A673 (cell line): ENCODE measurements at regions not wholly inside any gene's neighbourhood (a gene's known extent, or its start where the extent isn't known, plus 50 kb on each side); places are given as distances from the start of the nearest gene placed in this dataset.

Experiments used
- CTCF ChIP-seq: fragments of 300-800, 200-600 bp; sonication (generic); conservative IDR thresholded peaks from 2 replicates; pipeline ENCODE4 v1.5.1; 2017; ENCODE audit warnings: low read depth, mild to moderate bottlenecking, antibody characterized with exemption, low read length, moderate library complexity, mixed read lengths
- EZH2 ChIP-seq: fragments of 200-600 bp; sonication (generic); IDR thresholded peaks from 2 replicates; pipeline ENCODE4 v1.6.1; 2017; ENCODE audit warnings: borderline replicate concordance, low read depth, mild to moderate bottlenecking, mixed read lengths, antibody characterized with exemption, low read length; ENCODE audit not compliant: poor library complexity, severe bottlenecking

DNA sequence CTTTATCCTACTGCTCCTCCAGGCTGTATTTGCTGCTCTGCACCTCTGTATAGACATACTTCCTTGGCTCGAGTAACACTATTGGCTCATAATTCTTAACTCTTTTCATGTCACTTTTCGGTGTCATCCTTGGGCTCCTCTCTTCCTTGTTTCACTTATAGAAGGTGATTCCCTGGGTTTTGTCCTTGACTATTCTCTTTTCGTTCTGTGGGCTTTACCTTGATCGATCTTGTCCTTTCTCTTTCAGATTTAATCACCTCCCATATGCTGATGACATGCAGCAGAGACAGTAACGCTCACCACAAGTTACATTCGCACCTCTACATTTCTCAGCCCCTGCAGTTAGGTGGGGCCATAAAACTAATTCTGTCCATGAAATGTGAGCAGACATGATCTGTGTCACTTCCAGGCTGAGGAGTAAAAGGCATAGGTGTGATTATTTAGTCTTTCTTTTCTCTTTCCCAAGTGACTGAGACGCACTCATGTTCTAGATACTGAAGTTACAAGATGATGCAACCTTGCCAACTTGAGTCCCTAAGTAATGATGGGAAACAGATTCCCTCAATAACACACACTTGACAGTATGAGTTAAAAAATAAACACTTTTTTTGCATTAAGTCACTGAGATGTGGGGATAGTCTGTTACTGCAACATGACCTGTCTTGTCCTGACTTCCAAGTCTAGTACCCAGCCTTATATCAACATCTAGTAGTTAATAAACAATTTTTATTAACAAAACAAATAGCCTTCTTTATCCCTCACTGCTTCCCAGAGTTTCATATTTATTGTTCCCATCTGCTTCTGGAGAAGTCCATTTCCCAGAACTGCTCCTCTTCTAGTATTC, 49.9 kb upstream of the HAO2 start:
- no peak for TF ChIP-seq CTCF
- no peak for TF ChIP-seq EZH2
